Vagina (tissue), 2 donors: ENCODE measurements at regions not wholly inside any gene's neighbourhood (a gene's known extent, or its start where the extent isn't known, plus 50 kb on each side); places are given as distances from the start of the nearest gene placed in this dataset.

Experiments
- POLR2AphosphoS5 ChIP-seq, 2 donors: sonication (generic); formaldehyde crosslinking; IDR thresholded peaks; one replicate each; pipeline ENCODE4 v1.9.0; 2017; ENCODE audit warnings: antibody characterized with exemption in 2 of 2, mild to moderate bottlenecking in 2 of 2, low read depth in 1 of 2; ENCODE audit not compliant: insufficient read depth in 1 of 2
- TF ChIP-seq, protein P1 (sequence below), 3 experiments: fragments of 450-650 bp in 2 of 3; fragments of 200-600 bp in 1 of 3; sonication (generic) in 1 of 3; IDR thresholded peaks; one replicate each; pipeline ENCODE4 v1.5.1; 2017 to 2019; ENCODE audit warnings: antibody characterized with exemption in 3 of 3, mild to moderate bottlenecking in 2 of 3, moderate library complexity in 2 of 3

DNA sequence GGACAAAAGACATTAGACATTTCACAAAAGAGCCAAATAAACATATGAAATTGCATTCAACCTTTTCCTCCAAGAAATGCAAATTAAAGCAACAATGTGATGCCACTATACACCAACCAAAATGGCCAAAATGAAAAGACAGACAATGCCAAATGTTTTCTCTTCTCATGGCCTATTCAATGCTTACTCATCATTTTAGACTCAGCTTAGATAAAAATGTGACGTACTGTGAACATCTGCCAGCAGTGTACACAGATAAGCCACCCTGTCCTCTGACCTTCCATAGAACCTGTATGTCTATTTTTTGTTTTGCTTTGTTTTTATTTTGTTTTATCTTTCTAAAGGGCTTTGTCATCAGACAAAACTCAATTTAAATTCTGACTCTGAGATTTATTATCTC is 385.2 kb downstream of the FRK start:
- TF ChIP-seq, protein P1, sequence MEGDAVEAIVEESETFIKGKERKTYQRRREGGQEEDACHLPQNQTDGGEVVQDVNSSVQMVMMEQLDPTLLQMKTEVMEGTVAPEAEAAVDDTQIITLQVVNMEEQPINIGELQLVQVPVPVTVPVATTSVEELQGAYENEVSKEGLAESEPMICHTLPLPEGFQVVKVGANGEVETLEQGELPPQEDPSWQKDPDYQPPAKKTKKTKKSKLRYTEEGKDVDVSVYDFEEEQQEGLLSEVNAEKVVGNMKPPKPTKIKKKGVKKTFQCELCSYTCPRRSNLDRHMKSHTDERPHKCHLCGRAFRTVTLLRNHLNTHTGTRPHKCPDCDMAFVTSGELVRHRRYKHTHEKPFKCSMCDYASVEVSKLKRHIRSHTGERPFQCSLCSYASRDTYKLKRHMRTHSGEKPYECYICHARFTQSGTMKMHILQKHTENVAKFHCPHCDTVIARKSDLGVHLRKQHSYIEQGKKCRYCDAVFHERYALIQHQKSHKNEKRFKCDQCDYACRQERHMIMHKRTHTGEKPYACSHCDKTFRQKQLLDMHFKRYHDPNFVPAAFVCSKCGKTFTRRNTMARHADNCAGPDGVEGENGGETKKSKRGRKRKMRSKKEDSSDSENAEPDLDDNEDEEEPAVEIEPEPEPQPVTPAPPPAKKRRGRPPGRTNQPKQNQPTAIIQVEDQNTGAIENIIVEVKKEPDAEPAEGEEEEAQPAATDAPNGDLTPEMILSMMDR (IDR thresholded peaks at IDR 0.05) = no peak
- TF ChIP-seq POLR2AphosphoS5 (IDR thresholded peaks at IDR 0.05; ENCODE audit: insufficient read depth in 1 of 2, low read depth in 1 of 2) = no peak
